ENCODE measurements at regions not wholly inside any gene's neighbourhood (a gene's known extent, or its start where the extent isn't known, plus 50 kb on each side); places are given as distances from the start of the nearest gene placed in this dataset.

DNA sequence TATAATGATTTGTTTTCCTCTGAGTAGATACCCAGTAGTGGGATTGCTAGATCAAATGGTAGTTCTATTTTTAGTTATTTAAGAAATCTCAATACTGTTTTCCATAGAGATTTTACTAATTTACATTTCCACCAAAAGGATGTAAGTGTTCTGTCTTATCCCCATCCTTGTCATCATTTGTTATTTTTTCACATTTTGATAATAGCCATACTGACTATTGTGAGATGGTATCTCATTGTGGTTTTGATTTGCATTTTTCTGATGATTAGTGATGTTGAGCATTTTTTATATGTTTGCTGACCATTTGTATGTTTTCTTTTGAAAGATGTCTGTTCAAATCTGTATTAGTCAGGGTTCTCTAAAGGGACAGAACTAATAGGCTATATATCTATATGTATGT lies 160.0 kb upstream of the TMEM229A start:
- no peak for TF ChIP-seq EP300 (IDR thresholded peaks at IDR 0.05; ENCODE audit: borderline replicate concordance in 1 of 2, low read depth in 1 of 2, low read length in 1 of 2)
- TF ChIP-seq GABPA (IDR thresholded peaks at IDR 0.05; ENCODE audit: low read depth): no peak
- TF ChIP-seq, protein P1, sequence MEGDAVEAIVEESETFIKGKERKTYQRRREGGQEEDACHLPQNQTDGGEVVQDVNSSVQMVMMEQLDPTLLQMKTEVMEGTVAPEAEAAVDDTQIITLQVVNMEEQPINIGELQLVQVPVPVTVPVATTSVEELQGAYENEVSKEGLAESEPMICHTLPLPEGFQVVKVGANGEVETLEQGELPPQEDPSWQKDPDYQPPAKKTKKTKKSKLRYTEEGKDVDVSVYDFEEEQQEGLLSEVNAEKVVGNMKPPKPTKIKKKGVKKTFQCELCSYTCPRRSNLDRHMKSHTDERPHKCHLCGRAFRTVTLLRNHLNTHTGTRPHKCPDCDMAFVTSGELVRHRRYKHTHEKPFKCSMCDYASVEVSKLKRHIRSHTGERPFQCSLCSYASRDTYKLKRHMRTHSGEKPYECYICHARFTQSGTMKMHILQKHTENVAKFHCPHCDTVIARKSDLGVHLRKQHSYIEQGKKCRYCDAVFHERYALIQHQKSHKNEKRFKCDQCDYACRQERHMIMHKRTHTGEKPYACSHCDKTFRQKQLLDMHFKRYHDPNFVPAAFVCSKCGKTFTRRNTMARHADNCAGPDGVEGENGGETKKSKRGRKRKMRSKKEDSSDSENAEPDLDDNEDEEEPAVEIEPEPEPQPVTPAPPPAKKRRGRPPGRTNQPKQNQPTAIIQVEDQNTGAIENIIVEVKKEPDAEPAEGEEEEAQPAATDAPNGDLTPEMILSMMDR (IDR thresholded peaks at IDR 0.05): no peak
- no peak for TF ChIP-seq TEAD4 (IDR thresholded peaks at IDR 0.05; ENCODE audit: borderline replicate concordance, insufficient read depth)
- TF ChIP-seq POLR2AphosphoS5 (IDR thresholded peaks at IDR 0.05; ENCODE audit: low read depth, low read length): no peak

Measured in SK-N-SH (cell line).